Lower leg skin (tissue), 3 donors: ENCODE measurements at regions not wholly inside any gene's neighbourhood (a gene's known extent, or its start where the extent isn't known, plus 50 kb on each side); places are given as distances from the start of the nearest gene placed in this dataset.

Source experiments
- CTCF ChIP-seq, 3 donors: fragments of 450-650 bp; IDR thresholded peaks; one replicate each; pipeline ENCODE4 v1.5.1; 2016; ENCODE audit warnings: antibody characterized with exemption in 3 of 3, mild to moderate bottlenecking in 3 of 3, moderate library complexity in 2 of 3
- POLR2A ChIP-seq, 2 donors: fragments of 450-650 bp; IDR thresholded peaks; one replicate each; pipeline ENCODE4 v1.6.1; 2016 to 2017; ENCODE audit warnings: antibody characterized with exemption in 2 of 2, mild to moderate bottlenecking in 1 of 2, moderate library complexity in 1 of 2

DNA sequence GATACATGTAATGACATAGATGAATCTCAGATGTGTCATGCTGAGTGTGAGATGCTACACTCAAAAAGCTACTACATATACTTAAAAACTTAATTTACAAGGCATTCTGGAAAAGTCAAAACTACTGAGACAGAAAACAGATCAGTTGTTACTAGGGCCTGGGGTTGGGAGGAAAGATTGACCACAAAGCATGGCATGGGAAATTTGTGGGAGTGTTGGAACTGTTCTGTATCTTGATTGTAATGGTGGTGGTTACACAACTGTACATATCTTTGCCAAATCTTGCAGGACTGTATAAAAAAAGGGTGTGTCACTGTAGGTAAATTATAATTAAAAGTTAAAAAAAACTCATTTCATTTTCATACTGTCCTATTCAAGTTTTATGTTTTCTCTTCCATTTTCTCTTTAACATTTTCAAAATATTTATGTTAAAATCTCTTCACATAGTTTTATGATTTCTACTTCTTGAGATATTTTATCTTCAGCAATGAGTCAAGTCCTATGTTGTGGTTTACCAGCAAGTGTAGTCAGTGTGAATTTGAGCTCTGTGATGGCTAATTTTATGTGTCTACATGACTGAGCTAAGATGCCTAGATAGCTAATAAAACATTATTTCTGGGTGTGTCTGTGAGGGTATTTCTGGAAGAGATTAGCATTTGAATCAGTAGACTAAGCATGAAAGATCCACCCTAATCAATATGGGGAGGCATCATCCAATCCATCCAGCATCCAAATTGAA, 58.6 kb upstream of the VRK2 start:
- TF ChIP-seq CTCF (IDR thresholded peaks at IDR 0.05) (no peak), POLR2A (IDR thresholded peaks at IDR 0.05) (no peak)
